ENCODE measurements at regions not wholly inside any gene's neighbourhood (a gene's known extent, or its start where the extent isn't known, plus 50 kb on each side); places are given as distances from the start of the nearest gene placed in this dataset.
"Not testable (repeated sequence)": the region's sequence is repeated elsewhere in the genome, so short reads cannot be mapped to it uniquely, and the experiment has no call there.

DNA sequence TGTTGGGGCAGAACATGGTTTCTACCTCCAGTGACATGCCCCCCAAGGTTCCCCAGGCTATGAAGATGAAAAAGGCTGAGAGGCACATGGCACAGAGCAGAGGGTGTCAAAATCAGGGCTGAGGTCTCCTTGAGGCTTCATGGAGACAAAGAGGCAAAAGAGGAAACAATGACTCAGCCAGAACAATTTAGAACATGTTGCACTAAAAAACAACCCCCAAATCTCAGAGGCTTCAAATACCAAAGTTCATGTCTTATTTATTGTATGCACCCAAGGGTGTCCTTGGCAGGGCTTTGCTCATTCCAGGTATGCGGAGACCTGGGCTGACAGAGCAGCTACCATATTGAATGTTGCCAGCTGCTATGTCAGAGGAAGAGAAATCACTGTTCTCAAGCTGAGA, 964.1 kb downstream of the GRID1 start:
- Mint-ChIP-seq H3K9me3 (peaks cover 3% of the 10 kb centered on the region), H3K4me3 (no peak overlapping the region), H3K27me3 (no peaks in the 10 kb centered on the region), H3K36me3 (ENCODE audit: low read depth) (no peaks in the 10 kb centered on the region), H3K27ac (no peak overlapping the region), H3K4me1 (ENCODE audit: low read depth) (no peaks in the 10 kb centered on the region)
- ATAC-seq (no peak), DNase-seq (no peak)
- intact Hi-C loops (cut with micrococcal nuclease): no loop called here
- CTCF ChIA-PET: no interaction called here
- TF ChIP-seq CTCF (IDR thresholded peaks at IDR 0.05): no peak
- POLR2A ChIA-PET: no interaction called here

DNA sequence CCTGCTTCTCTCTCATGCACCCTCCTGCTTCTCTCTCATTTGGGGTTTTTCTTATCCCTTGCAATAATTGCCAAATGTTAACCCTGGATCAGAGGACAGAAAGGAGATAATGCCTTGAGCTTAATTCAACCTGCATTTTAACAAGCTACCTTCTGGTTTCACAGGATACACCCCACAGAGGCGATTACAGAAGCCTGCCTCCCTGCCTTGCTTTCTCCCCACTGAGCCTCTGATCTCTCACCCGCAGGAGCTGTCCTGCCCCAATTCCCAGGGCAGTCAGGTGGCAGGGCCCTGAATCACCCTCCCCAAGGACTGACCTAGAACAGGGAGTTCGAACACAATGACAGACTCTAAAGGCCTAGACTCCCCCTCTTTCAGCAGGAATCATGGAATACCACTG, 959.5 kb downstream of the GRID1 start:
- ATAC-seq (no peak), DNase-seq (no peak)
- ChIA-PET POLR2A (no interaction called here), CTCF (no interaction called here)
- Mint-ChIP-seq H3K9me3 (peaks cover 12% of the 10 kb centered on the region), H3K4me3 (no peak overlapping the region), H3K27ac (no peak overlapping the region), H3K36me3 (ENCODE audit: low read depth) (no peaks in the 10 kb centered on the region), H3K4me1 (ENCODE audit: low read depth) (no peaks in the 10 kb centered on the region), H3K27me3 (no peaks in the 10 kb centered on the region)
- intact Hi-C loops (cut with micrococcal nuclease): no loop called here
- no peak for TF ChIP-seq CTCF (IDR thresholded peaks at IDR 0.05)

- no peak overlapping the region for H3K4me3 Mint-ChIP-seq
- TF ChIP-seq CTCF (IDR thresholded peaks at IDR 0.05): no peak
- H3K4me1 Mint-ChIP-seq (ENCODE audit: low read depth): no peaks in the 10 kb centered on the region
- DNase-seq (no peak), ATAC-seq (no peak)
- H3K36me3 Mint-ChIP-seq (ENCODE audit: low read depth): no peaks in the 10 kb centered on the region
- H3K27me3 Mint-ChIP-seq: no peaks in the 10 kb centered on the region
- intact Hi-C loops (cut with micrococcal nuclease): no loop called here
- ChIA-PET POLR2A (no interaction called here), CTCF (no interaction called here)
- H3K9me3 Mint-ChIP-seq: peaks cover 12% of the 10 kb centered on the region
- no peak overlapping the region for H3K27ac Mint-ChIP-seq
Observed at GRCh38 chr10:85408388-85408787, 958.2 kb downstream of the GRID1 start.

DNA sequence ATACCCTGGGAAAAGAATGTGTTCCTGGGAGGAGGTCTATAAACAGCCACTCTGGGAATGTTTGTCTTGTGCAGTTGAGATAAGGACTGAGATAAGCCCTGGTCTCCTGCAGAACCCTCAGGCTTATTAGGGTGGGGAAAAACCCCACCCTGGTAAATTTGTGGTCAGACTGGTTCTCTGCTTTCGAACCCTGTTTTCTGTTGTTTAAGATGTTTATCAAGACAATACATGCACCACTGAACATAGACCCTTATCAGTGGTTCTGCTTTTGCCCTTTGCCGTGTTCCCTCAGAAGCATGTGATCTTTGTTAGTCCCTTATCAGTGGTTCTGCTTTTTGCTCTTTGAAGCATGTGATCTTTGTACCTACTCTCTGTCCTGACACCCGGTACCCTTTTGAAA, 956.0 kb downstream of the GRID1 start:
- H3K4me3 Mint-ChIP-seq; DNase-seq; CTCF ChIA-PET; ATAC-seq; H3K4me1 Mint-ChIP-seq (ENCODE audit: low read depth); H3K27me3 Mint-ChIP-seq; H3K9me3 Mint-ChIP-seq; H3K27ac Mint-ChIP-seq; intact Hi-C loops (cut with micrococcal nuclease); POLR2A ChIA-PET; H3K36me3 Mint-ChIP-seq (ENCODE audit: low read depth): not testable (repeated sequence)

DNA sequence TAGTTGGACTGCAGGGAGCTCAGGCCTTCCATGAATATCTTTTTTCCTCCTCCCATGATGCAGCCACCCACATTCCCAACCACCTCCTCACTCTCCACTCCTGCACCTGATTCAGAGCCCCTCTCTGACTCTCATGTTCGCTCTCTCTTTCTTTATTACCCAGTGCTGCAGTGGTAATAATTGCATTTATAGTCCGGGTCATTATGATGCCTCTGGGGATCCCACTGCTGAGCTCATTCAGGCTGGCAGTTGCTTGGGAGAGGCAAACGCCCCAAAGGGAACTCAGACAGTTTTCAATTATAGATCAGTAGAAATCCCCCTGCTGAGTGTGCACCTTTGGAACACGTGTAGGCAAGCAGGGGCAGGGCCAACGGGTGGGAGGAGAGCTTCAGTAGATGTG, 953.0 kb downstream of the GRID1 start:
- ChIA-PET CTCF (no interaction called here), POLR2A (no interaction called here)
- H3K36me3 Mint-ChIP-seq (ENCODE audit: low read depth): no peaks in the 10 kb centered on the region
- intact Hi-C loops (cut with micrococcal nuclease): no loop called here
- H3K4me1 Mint-ChIP-seq (ENCODE audit: low read depth): no peaks in the 10 kb centered on the region
- H3K4me3 Mint-ChIP-seq: no peak overlapping the region
- no peak overlapping the region for H3K27ac Mint-ChIP-seq
- no peak for TF ChIP-seq CTCF (IDR thresholded peaks at IDR 0.05)
- no peaks in the 10 kb centered on the region for H3K27me3 Mint-ChIP-seq
- H3K9me3 Mint-ChIP-seq: peaks cover 9% of the 10 kb centered on the region
- DNase-seq: no peak
- no peak for ATAC-seq

DNA sequence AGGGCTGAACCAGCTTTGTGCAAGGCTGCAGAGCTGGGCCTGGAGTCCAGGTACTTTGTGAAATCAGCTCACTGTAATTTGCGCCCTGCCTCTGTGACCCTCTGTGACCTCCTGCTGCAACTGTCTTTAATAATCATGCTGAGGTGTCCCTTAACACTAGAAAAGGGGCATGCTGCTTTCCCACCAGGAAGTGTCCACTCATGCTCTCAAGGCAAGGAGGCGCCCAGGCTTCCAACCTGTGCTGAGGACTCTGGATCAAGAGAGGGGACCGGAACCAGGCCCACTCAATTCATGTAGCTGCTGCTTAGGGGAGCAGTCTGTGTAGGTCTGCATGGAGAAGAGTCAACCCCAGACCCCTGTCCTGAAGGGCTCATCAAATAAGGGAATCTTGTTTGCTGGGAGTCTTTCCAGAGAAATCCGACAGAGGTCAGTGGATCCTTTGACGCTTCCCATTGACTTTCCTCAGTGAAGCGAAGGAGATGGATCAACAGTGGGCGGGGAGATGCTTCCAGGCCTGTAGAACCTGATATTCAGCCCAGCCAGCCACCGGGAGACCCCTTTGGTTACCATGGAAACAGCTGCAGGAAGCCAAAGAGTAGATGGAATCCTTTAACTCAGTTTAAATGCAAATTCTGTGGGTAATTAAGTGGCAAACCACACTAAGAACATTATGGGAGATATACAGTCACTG, 945.9 kb downstream of the GRID1 start:
- no peaks in the 10 kb centered on the region for H3K9me3 Mint-ChIP-seq
- H3K4me3 Mint-ChIP-seq: no peak overlapping the region
- H3K4me1 Mint-ChIP-seq (ENCODE audit: low read depth): no peaks in the 10 kb centered on the region
- H3K36me3 Mint-ChIP-seq (ENCODE audit: low read depth): no peaks in the 10 kb centered on the region
- H3K27me3 Mint-ChIP-seq: peaks cover 2% of the 10 kb centered on the region
- ChIA-PET CTCF (no interaction called here), POLR2A (no interaction called here)
- intact Hi-C loops (cut with micrococcal nuclease): no loop called here
- ATAC-seq (no peak), DNase-seq (no peak)
- H3K27ac Mint-ChIP-seq: no peak overlapping the region
- no peak for TF ChIP-seq CTCF (IDR thresholded peaks at IDR 0.05)

Measured in activated CD8-positive, alpha-beta T cell treated with anti-CD3 and anti-CD28 coated beads for 36 hours (primary cell).